Omental fat pad (tissue), 3 donors: ENCODE measurements at regions not wholly inside any gene's neighbourhood (a gene's known extent, or its start where the extent isn't known, plus 50 kb on each side); places are given as distances from the start of the nearest gene placed in this dataset.

ENCODE experiments used
- ATAC-seq: fragments of 150-250 bp; one replicate; pipeline ENCODE4 v1.9.1; 2016; ENCODE audit warnings: mild to moderate bottlenecking, moderate library complexity; ENCODE audit not compliant: low FRiP score
- DNase-seq: peaks from one replicate; pipeline ENCODE4 v3.0.0-alpha.2; 2019; ENCODE audit warnings: low spot score
- CTCF ChIP-seq, 3 donors: fragments of 450-650 bp; IDR thresholded peaks; one replicate each; pipeline ENCODE4 v1.5.1; 2016 to 2017; ENCODE audit warnings: antibody characterized with exemption in 3 of 3, mild to moderate bottlenecking in 3 of 3, moderate library complexity in 2 of 3

DNA sequence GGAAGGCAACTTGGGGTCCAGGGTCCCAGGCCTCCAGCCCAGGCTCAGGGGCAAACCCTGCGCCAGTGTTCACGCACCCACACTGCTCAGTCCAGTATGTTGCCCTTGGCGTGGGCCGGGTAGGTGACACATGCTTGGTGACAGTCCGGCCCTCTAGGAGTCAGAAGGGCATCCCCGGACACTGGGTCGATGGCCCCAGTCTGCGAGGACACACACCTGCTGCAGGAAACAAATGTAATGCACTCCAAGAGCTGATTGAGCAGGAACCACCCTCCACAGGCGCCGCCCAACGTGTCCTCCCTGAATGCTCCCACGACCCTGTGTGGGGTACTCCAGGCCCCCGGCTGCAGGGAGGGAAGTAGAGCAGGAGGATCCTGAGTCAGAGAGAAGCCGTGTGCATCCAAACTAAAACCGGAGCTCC lies 160.7 kb downstream of the DLL1 start:
- DNase-seq (peak; percentile 21), ATAC-seq (no peak)
- no peak for TF ChIP-seq CTCF (IDR thresholded peaks at IDR 0.05)

- TF ChIP-seq CTCF (IDR thresholded peaks at IDR 0.05): no peak
- ATAC-seq (peak; percentile 59), DNase-seq (peak; percentile 42)
These were observed 161.1 kb downstream of the DLL1 start for GRCh38 chr6:170129691-170130171.

DNA sequence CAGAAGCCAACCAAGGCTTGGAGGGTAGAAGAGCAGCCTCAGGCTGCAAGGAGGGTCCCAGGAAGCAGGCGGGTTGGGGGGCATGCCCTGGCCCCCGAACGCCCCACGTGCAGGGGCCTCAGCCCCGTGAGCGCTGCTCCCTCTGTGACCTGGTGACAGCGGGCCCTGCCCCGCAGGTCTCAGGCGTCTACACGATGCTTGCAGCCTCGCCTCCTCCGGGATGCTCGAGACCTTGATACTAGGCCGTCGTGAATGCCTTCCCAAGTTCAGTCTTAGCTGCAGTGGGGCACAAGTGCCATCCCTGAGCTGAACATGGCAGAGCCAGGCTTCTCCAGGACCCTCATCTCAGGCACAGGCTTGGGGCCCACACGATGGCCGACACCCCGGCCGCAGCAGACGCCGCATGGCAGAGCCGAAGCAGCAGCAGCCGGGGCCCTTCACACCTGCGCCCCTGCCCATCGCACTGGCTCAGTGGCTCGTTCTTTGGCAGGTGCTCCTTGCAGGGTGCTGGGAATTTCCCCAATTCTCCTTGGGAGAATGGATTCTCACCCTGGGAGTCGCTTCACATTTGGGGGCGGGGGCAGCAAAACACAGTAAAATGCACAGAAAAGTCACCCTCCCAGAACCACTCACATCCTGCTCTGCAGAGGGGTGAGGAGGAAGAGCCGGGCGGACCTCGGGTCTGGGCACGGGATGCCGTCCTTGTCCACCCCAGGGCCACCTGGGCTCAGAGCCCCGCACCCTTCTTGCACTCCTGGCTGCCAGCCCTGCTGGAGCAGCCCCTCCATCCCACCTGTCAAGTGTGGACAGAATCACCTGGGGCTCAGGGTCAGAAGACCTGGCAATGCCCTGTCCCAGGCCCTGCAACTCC lies 161.8 kb downstream of the DLL1 start:
- no peak for TF ChIP-seq CTCF (IDR thresholded peaks at IDR 0.05)
- ATAC-seq (no peak), DNase-seq (peak; percentile 16)

DNA sequence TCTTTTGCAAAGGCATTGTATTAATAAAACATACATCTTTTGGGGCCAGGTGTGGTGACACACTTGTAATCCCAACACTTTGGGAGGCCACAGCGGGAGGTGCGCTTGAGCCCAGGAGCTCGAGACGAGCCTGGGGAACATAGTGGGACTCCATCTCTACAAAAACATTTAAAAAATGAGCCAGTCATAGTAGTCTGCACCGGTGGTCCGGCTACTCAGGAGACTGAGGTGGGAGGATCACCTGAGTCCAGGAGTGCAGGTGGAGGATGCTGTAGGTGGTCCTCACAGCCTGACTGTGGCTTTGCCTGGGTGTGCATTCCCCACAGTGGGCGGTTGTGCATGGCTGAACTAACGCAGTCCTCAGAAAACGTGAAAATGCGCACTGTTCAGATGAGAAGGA lies 162.5 kb downstream of the DLL1 start:
- ATAC-seq (no peak), DNase-seq (no peak)
- TF ChIP-seq CTCF (IDR thresholded peaks at IDR 0.05): no peak

- no peak for DNase-seq
These were observed 163.7 kb downstream of the DLL1 start for GRCh38 chr6:170127151-170127550.

GRCh38 chr6:170125456-170126300 lies 165.2 kb downstream of the DLL1 start:
- TF ChIP-seq CTCF (IDR thresholded peaks at IDR 0.05): no peak
- DNase-seq: no peak

More at GRCh38 chr6:170127151-170127550, 163.7 kb downstream of the DLL1 start:
- TF ChIP-seq CTCF (IDR thresholded peaks at IDR 0.05): no peak
- no peak for ATAC-seq

More at GRCh38 chr6:170125456-170126300, 165.2 kb downstream of the DLL1 start:
- ATAC-seq: no peak
